ENCODE measurements at regions not wholly inside any gene's neighbourhood (a gene's known extent, or its start where the extent isn't known, plus 50 kb on each side); places are given as distances from the start of the nearest gene placed in this dataset.
A peak's percentile ranks its signal among the peaks of the same experiment; 100 is the strongest.

DNA sequence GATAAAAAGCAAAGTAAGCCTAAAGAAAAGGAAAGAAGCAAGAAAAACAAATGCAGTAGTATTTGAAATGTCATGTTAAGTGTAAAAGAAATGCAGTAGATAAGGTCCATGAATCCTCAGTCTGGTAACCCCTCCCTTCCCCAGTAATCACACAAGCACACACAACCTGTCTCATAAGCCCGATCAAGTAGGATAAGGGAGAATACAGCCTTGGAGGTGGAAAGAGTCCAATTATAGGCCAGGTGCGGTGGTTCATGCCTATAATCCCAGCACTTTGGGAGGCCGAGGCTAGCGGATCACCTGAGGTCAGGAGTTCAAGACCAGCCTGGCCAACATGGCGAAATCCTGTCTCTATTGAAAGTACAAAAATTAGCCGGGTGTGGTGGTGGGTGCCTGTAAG lies 117.9 kb downstream of the GADD45G start:
- H3K9me3 ChIP-seq: no peaks in the 10 kb centered on the region
- intact Hi-C loops (cut with DNase I; ENCODE audit: low total_unique reads): no loop called here
- no peak for DNase-seq (ENCODE audit: low spot score in 2 of 2)
- no peak overlapping the region for H3K4me3 ChIP-seq
- TF ChIP-seq, protein P1, sequence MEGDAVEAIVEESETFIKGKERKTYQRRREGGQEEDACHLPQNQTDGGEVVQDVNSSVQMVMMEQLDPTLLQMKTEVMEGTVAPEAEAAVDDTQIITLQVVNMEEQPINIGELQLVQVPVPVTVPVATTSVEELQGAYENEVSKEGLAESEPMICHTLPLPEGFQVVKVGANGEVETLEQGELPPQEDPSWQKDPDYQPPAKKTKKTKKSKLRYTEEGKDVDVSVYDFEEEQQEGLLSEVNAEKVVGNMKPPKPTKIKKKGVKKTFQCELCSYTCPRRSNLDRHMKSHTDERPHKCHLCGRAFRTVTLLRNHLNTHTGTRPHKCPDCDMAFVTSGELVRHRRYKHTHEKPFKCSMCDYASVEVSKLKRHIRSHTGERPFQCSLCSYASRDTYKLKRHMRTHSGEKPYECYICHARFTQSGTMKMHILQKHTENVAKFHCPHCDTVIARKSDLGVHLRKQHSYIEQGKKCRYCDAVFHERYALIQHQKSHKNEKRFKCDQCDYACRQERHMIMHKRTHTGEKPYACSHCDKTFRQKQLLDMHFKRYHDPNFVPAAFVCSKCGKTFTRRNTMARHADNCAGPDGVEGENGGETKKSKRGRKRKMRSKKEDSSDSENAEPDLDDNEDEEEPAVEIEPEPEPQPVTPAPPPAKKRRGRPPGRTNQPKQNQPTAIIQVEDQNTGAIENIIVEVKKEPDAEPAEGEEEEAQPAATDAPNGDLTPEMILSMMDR (IDR thresholded peaks at IDR 0.05): no peak
- no peak for TF ChIP-seq POLR2A (IDR thresholded peaks at IDR 0.05)
- no peak for TF ChIP-seq POLR2AphosphoS5 (IDR thresholded peaks at IDR 0.05)
- no peak overlapping the region for H3K27ac ChIP-seq
- peaks cover 0 to 6% of the 10 kb centered on the region in 2 donors for H3K4me1 ChIP-seq
- H3K27me3 ChIP-seq: no peaks in the 10 kb centered on the region
- no peaks in the 10 kb centered on the region for H3K36me3 ChIP-seq

GRCh38 chr9:89723469-89724100 lies 118.8 kb downstream of the GADD45G start:
- no peaks in the 10 kb centered on the region for H3K36me3 ChIP-seq
- intact Hi-C loops (cut with DNase I; ENCODE audit: low total_unique reads): no loop called here
- no peak overlapping the region for H3K27ac ChIP-seq
- DNase-seq (ENCODE audit: low spot score in 2 of 2): no peak
- H3K9me3 ChIP-seq: no peaks in the 10 kb centered on the region
- no peak overlapping the region for H3K4me3 ChIP-seq
- TF ChIP-seq POLR2AphosphoS5 (IDR thresholded peaks at IDR 0.05): no peak
- TF ChIP-seq, protein P1 (IDR thresholded peaks at IDR 0.05): no peak
- no peak for TF ChIP-seq POLR2A (IDR thresholded peaks at IDR 0.05)
- peaks cover 0 to 1% of the 10 kb centered on the region in 2 donors for H3K4me1 ChIP-seq
- no peaks in the 10 kb centered on the region for H3K27me3 ChIP-seq

GRCh38 chr9:89724659-89725058 lies 119.8 kb downstream of the GADD45G start:
- H3K27ac ChIP-seq: no peak overlapping the region
- H3K36me3 ChIP-seq: no peaks in the 10 kb centered on the region
- no peaks in the 10 kb centered on the region for H3K9me3 ChIP-seq
- H3K27me3 ChIP-seq: no peaks in the 10 kb centered on the region
- no peak for TF ChIP-seq POLR2AphosphoS5 (IDR thresholded peaks at IDR 0.05)
- no peak for TF ChIP-seq POLR2A (IDR thresholded peaks at IDR 0.05)
- no peak for DNase-seq (ENCODE audit: low spot score in 2 of 2)
- no peak overlapping the region for H3K4me3 ChIP-seq
- no peaks in the 10 kb centered on the region for H3K4me1 ChIP-seq
- intact Hi-C loops (cut with DNase I; ENCODE audit: low total_unique reads): no loop called here

GRCh38 chr9:89725271-89725670 lies 120.5 kb downstream of the GADD45G start:
- intact Hi-C loops (cut with DNase I; ENCODE audit: low total_unique reads): no loop called here
- Histone ChIP-seq H3K27ac (no peak overlapping the region), H3K27me3 (no peaks in the 10 kb centered on the region), H3K4me3 (no peak overlapping the region), H3K9me3 (no peaks in the 10 kb centered on the region), H3K4me1 (no peaks in the 10 kb centered on the region), H3K36me3 (no peaks in the 10 kb centered on the region)
- TF ChIP-seq, protein P1 (IDR thresholded peaks at IDR 0.05): no peak
- TF ChIP-seq POLR2AphosphoS5 (IDR thresholded peaks at IDR 0.05) (no peak), POLR2A (IDR thresholded peaks at IDR 0.05) (no peak)
- DNase-seq (ENCODE audit: low spot score in 2 of 2): no peak

DNA sequence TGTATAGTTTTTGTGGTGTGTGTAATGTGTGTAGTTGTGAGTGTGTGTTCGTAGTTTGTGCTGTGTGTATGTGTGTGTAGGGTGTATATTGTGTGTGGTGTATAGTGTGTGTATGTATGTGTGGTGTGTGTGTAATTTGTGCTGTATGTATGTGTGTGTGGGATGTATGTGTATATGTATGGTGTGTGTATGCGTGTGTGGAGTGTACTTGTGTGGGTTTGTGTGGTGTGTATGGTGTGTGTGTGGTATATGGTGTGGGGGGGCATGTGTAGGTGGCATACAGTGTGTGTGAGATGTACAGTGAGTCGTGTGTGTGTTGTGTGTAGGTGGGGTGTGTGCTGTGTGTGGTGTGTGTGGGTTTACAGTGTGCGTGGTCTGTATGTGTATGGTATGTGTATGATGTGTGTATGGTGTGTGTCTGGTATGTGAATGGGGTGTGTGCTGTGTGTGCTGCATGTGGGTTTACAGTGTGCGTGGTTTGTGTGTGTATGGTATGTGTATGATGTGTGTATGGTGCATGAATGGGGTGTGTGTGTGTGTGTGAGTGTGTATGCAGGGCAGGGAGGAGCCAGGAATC lies 125.2 kb downstream of the GADD45G start:
- DNase-seq (ENCODE audit: low spot score in 2 of 2): no peak
- H3K4me3 ChIP-seq: no peak overlapping the region
- intact Hi-C loops (cut with DNase I; ENCODE audit: low total_unique reads): loop anchor here (1.0 kb wide), 1 partner anchor 45 kb away; no protein-coding TSS in a partner anchor
- no peak overlapping the region for H3K27ac ChIP-seq
- no peaks in the 10 kb centered on the region for H3K36me3 ChIP-seq
- H3K9me3 ChIP-seq: no peaks in the 10 kb centered on the region
- no peaks in the 10 kb centered on the region for H3K4me1 ChIP-seq
- TF ChIP-seq POLR2A (IDR thresholded peaks at IDR 0.05) (no peak), POLR2AphosphoS5 (IDR thresholded peaks at IDR 0.05) (no peak)
- H3K27me3 ChIP-seq: no peaks in the 10 kb centered on the region

GRCh38 chr9:89730715-89731114 lies 125.9 kb downstream of the GADD45G start:
- no peaks in the 10 kb centered on the region for H3K9me3 ChIP-seq
- TF ChIP-seq POLR2AphosphoS5 (IDR thresholded peaks at IDR 0.05): no peak
- no peak overlapping the region for H3K27ac ChIP-seq
- H3K27me3 ChIP-seq: no peaks in the 10 kb centered on the region
- intact Hi-C loops (cut with DNase I; ENCODE audit: low total_unique reads): loop anchor here (1.0 kb wide), 1 partner anchor 45 kb away; no protein-coding TSS in a partner anchor
- H3K36me3 ChIP-seq: no peaks in the 10 kb centered on the region
- no peaks in the 10 kb centered on the region for H3K4me1 ChIP-seq
- DNase-seq (ENCODE audit: low spot score in 2 of 2): peak in 1 of 2 donors; percentile 58
- no peak overlapping the region for H3K4me3 ChIP-seq

All from breast epithelium (tissue), 4 donors.